Keratinocyte (primary cell): ENCODE measurements at regions not wholly inside any gene's neighbourhood (a gene's known extent, or its start where the extent isn't known, plus 50 kb on each side); places are given as distances from the start of the nearest gene placed in this dataset.

Source experiments
- DNase-seq: peaks from one replicate; pipeline ENCODE4 v3.0.0-alpha.2; 2011; ENCODE audit warnings: low read depth, missing footprints, low spot score
- FAIRE-seq: peaks from 2 replicates; lab custom pipeline; 2011; peaks lifted over from hg19 to GRCh38; lab: Jason Lieb, UNC
- H2AFZ ChIP-seq: 2 replicates; pipeline ENCODE4 v1.6.0; 2012; ENCODE audit warnings: low read length, control low read depth, inconsistent platforms; ENCODE audit not compliant: control insufficient read depth
- H3K27ac ChIP-seq: 2 replicates; pipeline ENCODE4 v1.5.1; 2011; ENCODE audit warnings: low read length; ENCODE audit not compliant: control insufficient read depth, insufficient read depth
- H3K27me3 ChIP-seq: 3 replicates; pipeline ENCODE4 v1.6.0; 2011; ENCODE audit warnings: low read length; ENCODE audit not compliant: control insufficient read depth, insufficient read depth; ENCODE audit errors: extremely low read depth
- H3K36me3 ChIP-seq, 2 experiments: 2 replicates in 1 of 2; 3 replicates in 1 of 2; pipeline ENCODE4 v1.5.1; 2011; ENCODE audit warnings: low read length in 2 of 2, mild to moderate bottlenecking in 1 of 2; ENCODE audit not compliant: control insufficient read depth in 2 of 2, insufficient read depth in 2 of 2; ENCODE audit errors: extremely low read depth in 1 of 2
- H3K4me1 ChIP-seq: 3 replicates; pipeline ENCODE4 v1.5.1; 2011; ENCODE audit warnings: low read length; ENCODE audit not compliant: control insufficient read depth, insufficient read depth; ENCODE audit errors: extremely low read depth
- H3K4me2 ChIP-seq: 3 replicates; pipeline ENCODE4 v1.6.0; 2011; ENCODE audit warnings: low read depth, low read length; ENCODE audit not compliant: control insufficient read depth, insufficient read depth; ENCODE audit errors: extremely low read depth
- H3K4me3 ChIP-seq, 3 experiments: fragments of 200-600 bp in 1 of 3; sonication (generic) in 1 of 3; 2 replicates in 2 of 3; 3 replicates in 1 of 3; pipeline ENCODE4 v1.5.1; 2011 to 2016; ENCODE audit warnings: low read length in 3 of 3, mild to moderate bottlenecking in 3 of 3, control low read depth in 2 of 3, inconsistent platforms in 1 of 3, low read depth in 1 of 3, mixed read lengths in 1 of 3, mixed run types in 1 of 3, moderate library complexity in 1 of 3; ENCODE audit not compliant: control insufficient read depth in 2 of 3, insufficient read depth in 2 of 3; ENCODE audit errors: extremely low read depth in 1 of 3
- H3K79me2 ChIP-seq: 2 replicates; pipeline ENCODE4 v1.6.0; 2012; ENCODE audit warnings: low read length; ENCODE audit not compliant: control insufficient read depth, insufficient read depth
- H3K9ac ChIP-seq: 3 replicates; pipeline ENCODE4 v1.6.0; 2011; ENCODE audit warnings: low read length; ENCODE audit not compliant: control insufficient read depth, insufficient read depth; ENCODE audit errors: extremely low read depth
- H3K9me1 ChIP-seq: 3 replicates; pipeline ENCODE4 v1.6.0; 2011; ENCODE audit warnings: low read length; ENCODE audit not compliant: control insufficient read depth, insufficient read depth; ENCODE audit errors: extremely low read depth
- H3K9me3 ChIP-seq: 2 replicates; pipeline ENCODE4 v1.5.1; 2012; ENCODE audit warnings: low read depth, low read length; ENCODE audit not compliant: control insufficient read depth
- H4K20me1 ChIP-seq: 3 replicates; pipeline ENCODE4 v1.6.0; 2011; ENCODE audit warnings: low read length; ENCODE audit not compliant: control insufficient read depth, insufficient read depth; ENCODE audit errors: extremely low read depth
- CTCF ChIP-seq, 3 experiments: IDR thresholded peaks in 1 of 3; conservative IDR thresholded peaks in 1 of 3; optimal IDR thresholded peaks in 1 of 3; 2 replicates in 2 of 3; 3 replicates in 1 of 3; pipeline versions ENCODE3 to v1.5.1; 2011; ENCODE audit warnings: low read length in 3 of 3, mild to moderate bottlenecking in 3 of 3, moderate library complexity in 2 of 3, control low read depth in 1 of 3, inconsistent platforms in 1 of 3; ENCODE audit not compliant: insufficient read depth in 2 of 3; ENCODE audit errors: extremely low read depth in 1 of 3
- EZH2 ChIP-seq: IDR thresholded peaks from one replicate; pipeline ENCODE4 v1.6.1; 2012; ENCODE audit warnings: inconsistent platforms, mild to moderate bottlenecking, low read length, moderate library complexity
- dilution Hi-C: fragments of 300-500 bp; cut with MboI; formaldehyde crosslinking; loops from one replicate; pipeline ENCODE4 v1.7.0; 2020; ENCODE audit warnings: low sequenced_read_pairs; ENCODE audit not compliant: extremely low pct_ligation_motif_present

- H3K36me3 ChIP-seq: no peaks in the 10 kb centered on the region
- no peaks in the 10 kb centered on the region for H3K9me3 ChIP-seq
- no peak overlapping the region for H3K9ac ChIP-seq
- no peak overlapping the region for H3K4me2 ChIP-seq
- no peak for DNase-seq
- no peaks in the 10 kb centered on the region for H3K79me2 ChIP-seq
- no peaks in the 10 kb centered on the region for H4K20me1 ChIP-seq
- no peak for FAIRE-seq
- no peaks in the 10 kb centered on the region for H3K27me3 ChIP-seq
- dilution Hi-C loops: no loop called here
- TF ChIP-seq CTCF (optimal IDR thresholded peaks at IDR 0.05 in 1 of 3, IDR thresholded peaks at IDR 0.05 in 1 of 3, conservative IDR thresholded peaks at IDR 0.05 in 1 of 3; ENCODE audit: extremely low read depth in 1 of 3, insufficient read depth in 2 of 3, low read length in 3 of 3): no peak
- TF ChIP-seq EZH2: no peak
- H3K9me1 ChIP-seq: no peaks in the 10 kb centered on the region
- no peak overlapping the region for H3K27ac ChIP-seq
- H3K4me3 ChIP-seq: no peak overlapping the region
- H3K4me1 ChIP-seq: no peaks in the 10 kb centered on the region
- H2AFZ ChIP-seq: no peak overlapping the region
Measured at GRCh38 chr12:58567189-58567588, 353.1 kb downstream of the LRIG3 start.

- Histone ChIP-seq H3K27me3 (no peaks in the 10 kb centered on the region), H4K20me1 (no peaks in the 10 kb centered on the region), H3K9me3 (no peaks in the 10 kb centered on the region), H2AFZ (no peak overlapping the region), H3K4me2 (no peak overlapping the region), H3K79me2 (no peaks in the 10 kb centered on the region), H3K4me3 (no peak overlapping the region), H3K9me1 (no peaks in the 10 kb centered on the region), H3K36me3 (no peaks in the 10 kb centered on the region), H3K27ac (no peak overlapping the region), H3K4me1 (no peaks in the 10 kb centered on the region), H3K9ac (no peak overlapping the region)
- FAIRE-seq: no peak
- no peak for DNase-seq
- TF ChIP-seq CTCF (optimal IDR thresholded peaks at IDR 0.05 in 1 of 3, IDR thresholded peaks at IDR 0.05 in 1 of 3, conservative IDR thresholded peaks at IDR 0.05 in 1 of 3; ENCODE audit: extremely low read depth in 1 of 3, insufficient read depth in 2 of 3, low read length in 3 of 3) (no peak), EZH2 (no peak)
- dilution Hi-C loops: no loop called here
Measured at GRCh38 chr12:58570411-58570810, 349.9 kb downstream of the LRIG3 start.
